Skeletal muscle satellite cell (primary cell): ENCODE measurements at regions not wholly inside any gene's neighbourhood (a gene's known extent, or its start where the extent isn't known, plus 50 kb on each side); places are given as distances from the start of the nearest gene placed in this dataset.

ENCODE experiments used
- H3K27me3 ChIP-seq: 2 replicates; pipeline ENCODE4 v1.7.0; 2013; ENCODE audit warnings: low read length; ENCODE audit not compliant: control insufficient read depth, insufficient read depth
- H3K36me3 ChIP-seq: 2 replicates; pipeline ENCODE4 v1.7.0; 2013; ENCODE audit warnings: mild to moderate bottlenecking, control low read depth, low read length; ENCODE audit not compliant: insufficient read depth
- H3K4me1 ChIP-seq: 2 replicates; pipeline ENCODE4 v1.7.0; 2013; ENCODE audit warnings: low read length; ENCODE audit not compliant: control insufficient read depth, insufficient read depth
- H3K4me2 ChIP-seq: 2 replicates; pipeline ENCODE4 v1.7.0; 2013; ENCODE audit warnings: mild to moderate bottlenecking, low read length
- H3K4me3 ChIP-seq: 2 replicates; pipeline ENCODE4 v1.7.0; 2013; ENCODE audit warnings: low read length
- H3K9ac ChIP-seq: 2 replicates; pipeline ENCODE4 v1.7.0; 2013; ENCODE audit warnings: mild to moderate bottlenecking, low read depth, low read length, moderate library complexity
- H3K9me3 ChIP-seq: replicated peaks from 2 replicates; pipeline ENCODE4 v1.7.0; 2013; ENCODE audit warnings: mild to moderate bottlenecking, control low read depth, low read length

GRCh38 chr3:98966862-98967546 lies 65.5 kb upstream of the DCBLD2 start:
- no peaks in the 10 kb centered on the region for H3K9me3 ChIP-seq
- no peaks in the 10 kb centered on the region for H3K36me3 ChIP-seq
- H3K9ac ChIP-seq, result no peak overlapping the region
- no peak overlapping the region for H3K4me3 ChIP-seq
- no peak overlapping the region for H3K4me2 ChIP-seq
- no peaks in the 10 kb centered on the region for H3K27me3 ChIP-seq
- peaks cover 74% of the 10 kb centered on the region for H3K4me1 ChIP-seq

GRCh38 chr3:98966434-98966833 lies 64.9 kb upstream of the DCBLD2 start:
- H3K4me3 ChIP-seq, result no peak overlapping the region
- no peaks in the 10 kb centered on the region for H3K36me3 ChIP-seq
- H3K4me2 ChIP-seq, result no peak overlapping the region
- H3K4me1 ChIP-seq, result peaks cover 74% of the 10 kb centered on the region
- no peak overlapping the region for H3K9ac ChIP-seq
- no peaks in the 10 kb centered on the region for H3K9me3 ChIP-seq
- no peaks in the 10 kb centered on the region for H3K27me3 ChIP-seq

GRCh38 chr3:98964784-98965183 lies 63.3 kb upstream of the DCBLD2 start:
- Histone ChIP-seq H3K4me2 (no peak overlapping the region), H3K9ac (no peak overlapping the region), H3K9me3 (no peaks in the 10 kb centered on the region), H3K4me1 (peaks cover 77% of the 10 kb centered on the region), H3K4me3 (no peak overlapping the region), H3K27me3 (no peaks in the 10 kb centered on the region), H3K36me3 (no peaks in the 10 kb centered on the region)

GRCh38 chr3:98963546-98963945 lies 62.1 kb upstream of the DCBLD2 start:
- peak overlapping the region; percentile 35 for H3K4me3 ChIP-seq
- peaks cover 71% of the 10 kb centered on the region for H3K4me1 ChIP-seq

GRCh38 chr3:98962951-98963350 lies 61.5 kb upstream of the DCBLD2 start:
- peak overlapping the region; percentile 57 for H3K9ac ChIP-seq
- no peaks in the 10 kb centered on the region for H3K27me3 ChIP-seq
- no peaks in the 10 kb centered on the region for H3K36me3 ChIP-seq
- no peaks in the 10 kb centered on the region for H3K9me3 ChIP-seq
- peaks cover 65% of the 10 kb centered on the region for H3K4me1 ChIP-seq
- peak overlapping the region; percentile 35 for H3K4me3 ChIP-seq
- peak overlapping the region; percentile 68 for H3K4me2 ChIP-seq

More at GRCh38 chr3:98963546-98963945, 62.1 kb upstream of the DCBLD2 start:
- no peaks in the 10 kb centered on the region for H3K9me3 ChIP-seq
- H3K9ac ChIP-seq, result peak overlapping the region; percentile 57
- H3K27me3 ChIP-seq, result no peaks in the 10 kb centered on the region
- H3K4me2 ChIP-seq, result peak overlapping the region; percentile 68
- H3K36me3 ChIP-seq, result no peaks in the 10 kb centered on the region

- peaks cover 60% of the 10 kb centered on the region for H3K4me1 ChIP-seq
- H3K4me2 ChIP-seq, result peak overlapping the region; percentile 77
- peak overlapping the region; percentile 77 for H3K9ac ChIP-seq
- no peaks in the 10 kb centered on the region for H3K36me3 ChIP-seq
- H3K9me3 ChIP-seq, result no peaks in the 10 kb centered on the region
- H3K27me3 ChIP-seq, result no peaks in the 10 kb centered on the region
- H3K4me3 ChIP-seq, result peak overlapping the region; percentile 55
These were observed 60.9 kb upstream of the DCBLD2 start for GRCh38 chr3:98962189-98962930.

GRCh38 chr3:98961161-98962155 lies 60.0 kb upstream of the DCBLD2 start:
- H3K4me1 ChIP-seq, result peaks cover 51% of the 10 kb centered on the region
- peak overlapping the region; percentile 55 for H3K4me3 ChIP-seq
- no peaks in the 10 kb centered on the region for H3K36me3 ChIP-seq
- H3K27me3 ChIP-seq, result no peaks in the 10 kb centered on the region
- H3K9ac ChIP-seq, result peak overlapping the region; percentile 77
- H3K4me2 ChIP-seq, result peak overlapping the region; percentile 77
- H3K9me3 ChIP-seq, result no peaks in the 10 kb centered on the region

- H3K4me3 ChIP-seq, result no peak overlapping the region
- no peaks in the 10 kb centered on the region for H3K9me3 ChIP-seq
- no peak overlapping the region for H3K9ac ChIP-seq
- H3K4me2 ChIP-seq, result no peak overlapping the region
- no peaks in the 10 kb centered on the region for H3K27me3 ChIP-seq
- peaks cover 34% of the 10 kb centered on the region for H3K4me1 ChIP-seq
- H3K36me3 ChIP-seq, result no peaks in the 10 kb centered on the region
These were observed 56.2 kb upstream of the DCBLD2 start for GRCh38 chr3:98957681-98958080.

GRCh38 chr3:98956008-98956407 lies 54.5 kb upstream of the DCBLD2 start:
- H3K4me2 ChIP-seq, result no peak overlapping the region
- H3K27me3 ChIP-seq, result no peaks in the 10 kb centered on the region
- H3K36me3 ChIP-seq, result no peaks in the 10 kb centered on the region
- H3K4me1 ChIP-seq, result peaks cover 20% of the 10 kb centered on the region
- no peaks in the 10 kb centered on the region for H3K9me3 ChIP-seq
- H3K9ac ChIP-seq, result no peak overlapping the region
- H3K4me3 ChIP-seq, result no peak overlapping the region

- H3K27me3 ChIP-seq, result no peaks in the 10 kb centered on the region
- no peak overlapping the region for H3K4me2 ChIP-seq
- H3K36me3 ChIP-seq, result no peaks in the 10 kb centered on the region
- peaks cover 11% of the 10 kb centered on the region for H3K4me1 ChIP-seq
- H3K4me3 ChIP-seq, result no peak overlapping the region
- H3K9me3 ChIP-seq, result no peaks in the 10 kb centered on the region
- no peak overlapping the region for H3K9ac ChIP-seq
These were observed 53.5 kb upstream of the DCBLD2 start for GRCh38 chr3:98954791-98955604.
